OCI-LY3 (cell line): ENCODE measurements at regions not wholly inside any gene's neighbourhood (a gene's known extent, or its start where the extent isn't known, plus 50 kb on each side); places are given as distances from the start of the nearest gene placed in this dataset.

Experiments used
- H2AFZ ChIP-seq: fragments of 200-600, 300-600 bp; shearing (Covaris generic); 2 replicates; pipeline ENCODE4 v1.6.0; 2014; ENCODE audit warnings: antibody characterized with exemption, low read depth, low read length
- H3K27ac ChIP-seq: fragments of 200-600, 300-600 bp; sonication (generic); 2 replicates; pipeline ENCODE4 v1.5.1; 2014; ENCODE audit warnings: mild to moderate bottlenecking, low read length, moderate library complexity, mixed read lengths
- H3K27me3 ChIP-seq: fragments of 200-600, 300-600 bp; sonication (generic); 2 replicates; pipeline ENCODE4 v1.6.1; 2014; ENCODE audit warnings: low read depth, low read length, mixed read lengths
- H3K36me3 ChIP-seq: fragments of 200-600, 300-600 bp; sonication (generic); replicated peaks from 2 replicates; pipeline ENCODE3; 2014; ENCODE audit warnings: low read depth, low read length, mixed read lengths
- H3K4me1 ChIP-seq: fragments of 300-600, 200-600 bp; sonication (generic); 2 replicates; pipeline ENCODE4 v1.6.1; 2014; ENCODE audit warnings: low read length, mixed read lengths
- H3K4me2 ChIP-seq: fragments of 200-600, 300-600 bp; sonication (generic); 2 replicates; pipeline ENCODE4 v1.6.1; 2014; ENCODE audit warnings: low read length, mixed read lengths
- H3K4me3 ChIP-seq: fragments of 300-600, 200-600 bp; sonication (generic); 2 replicates; pipeline ENCODE4 v1.5.1; 2014; ENCODE audit warnings: antibody characterized with exemption, mild to moderate bottlenecking, low read length, moderate library complexity
- H3K79me2 ChIP-seq: fragments of 300-600, 200-600 bp; shearing (Covaris generic); 2 replicates; pipeline ENCODE4 v1.6.1; 2014; ENCODE audit warnings: mild to moderate bottlenecking, low read length, mixed read lengths
- H3K9ac ChIP-seq: fragments of 300-600, 200-600 bp; shearing (Covaris generic); 2 replicates; pipeline ENCODE4 v1.6.0; 2014; ENCODE audit warnings: mild to moderate bottlenecking, low read length, moderate library complexity
- H3K9me3 ChIP-seq: fragments of 200-600, 300-600 bp; shearing (Covaris generic); 2 replicates; pipeline ENCODE4 v1.6.1; 2014; ENCODE audit warnings: low read length, mixed read lengths; ENCODE audit not compliant: insufficient read depth
- H4K20me1 ChIP-seq: fragments of 200-600, 300-600 bp; sonication (generic); 2 replicates; pipeline ENCODE4 v1.6.1; 2016; ENCODE audit warnings: low read length, mixed read lengths; ENCODE audit not compliant: insufficient read depth
- EZH2phosphoT487 ChIP-seq: fragments of 200-600 bp; shearing (Covaris generic); IDR thresholded peaks from 2 replicates; pipeline ENCODE4 v1.6.1; 2018; ENCODE audit warnings: antibody characterized with exemption, mixed run types, low read depth
- TF ChIP-seq, protein P1 (sequence below): fragments of 200-600, 300-600 bp; sonication (generic); IDR thresholded peaks from 2 replicates; pipeline ENCODE4 v1.5.1; 2014; ENCODE audit warnings: antibody characterized with exemption, low read length, low read depth

DNA sequence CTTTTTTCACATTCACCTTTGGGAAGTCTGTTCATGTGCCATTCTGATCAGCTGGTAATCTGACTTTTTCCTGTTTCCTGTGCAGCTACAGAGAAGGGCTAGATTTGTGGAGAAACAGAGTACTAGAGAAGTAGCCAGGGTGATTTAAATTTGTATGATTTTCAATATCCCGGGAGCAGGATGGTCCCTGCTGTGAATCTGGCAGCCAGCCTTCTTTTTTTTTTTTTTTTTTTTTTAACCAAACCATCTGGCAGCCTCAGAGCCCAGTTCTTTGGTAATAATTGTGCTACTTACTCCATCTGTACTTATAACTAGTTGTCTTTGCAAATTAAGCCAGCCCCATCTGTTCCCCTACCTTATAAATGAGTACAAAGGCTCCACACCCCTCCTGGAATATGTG, 248.6 kb upstream of the DEPDC1 start:
- H3K4me1 ChIP-seq: no peaks in the 10 kb centered on the region
- no peaks in the 10 kb centered on the region for H3K9me3 ChIP-seq
- no peaks in the 10 kb centered on the region for H4K20me1 ChIP-seq
- H3K9ac ChIP-seq: no peak overlapping the region
- H2AFZ ChIP-seq: no peak overlapping the region
- no peak overlapping the region for H3K4me2 ChIP-seq
- H3K4me3 ChIP-seq: no peak overlapping the region
- no peaks in the 10 kb centered on the region for H3K27me3 ChIP-seq
- H3K79me2 ChIP-seq: no peaks in the 10 kb centered on the region
- TF ChIP-seq, protein P1, sequence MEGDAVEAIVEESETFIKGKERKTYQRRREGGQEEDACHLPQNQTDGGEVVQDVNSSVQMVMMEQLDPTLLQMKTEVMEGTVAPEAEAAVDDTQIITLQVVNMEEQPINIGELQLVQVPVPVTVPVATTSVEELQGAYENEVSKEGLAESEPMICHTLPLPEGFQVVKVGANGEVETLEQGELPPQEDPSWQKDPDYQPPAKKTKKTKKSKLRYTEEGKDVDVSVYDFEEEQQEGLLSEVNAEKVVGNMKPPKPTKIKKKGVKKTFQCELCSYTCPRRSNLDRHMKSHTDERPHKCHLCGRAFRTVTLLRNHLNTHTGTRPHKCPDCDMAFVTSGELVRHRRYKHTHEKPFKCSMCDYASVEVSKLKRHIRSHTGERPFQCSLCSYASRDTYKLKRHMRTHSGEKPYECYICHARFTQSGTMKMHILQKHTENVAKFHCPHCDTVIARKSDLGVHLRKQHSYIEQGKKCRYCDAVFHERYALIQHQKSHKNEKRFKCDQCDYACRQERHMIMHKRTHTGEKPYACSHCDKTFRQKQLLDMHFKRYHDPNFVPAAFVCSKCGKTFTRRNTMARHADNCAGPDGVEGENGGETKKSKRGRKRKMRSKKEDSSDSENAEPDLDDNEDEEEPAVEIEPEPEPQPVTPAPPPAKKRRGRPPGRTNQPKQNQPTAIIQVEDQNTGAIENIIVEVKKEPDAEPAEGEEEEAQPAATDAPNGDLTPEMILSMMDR: no peak
- no peak for TF ChIP-seq EZH2phosphoT487
- H3K36me3 ChIP-seq: no peaks in the 10 kb centered on the region
- H3K27ac ChIP-seq: no peak overlapping the region

DNA sequence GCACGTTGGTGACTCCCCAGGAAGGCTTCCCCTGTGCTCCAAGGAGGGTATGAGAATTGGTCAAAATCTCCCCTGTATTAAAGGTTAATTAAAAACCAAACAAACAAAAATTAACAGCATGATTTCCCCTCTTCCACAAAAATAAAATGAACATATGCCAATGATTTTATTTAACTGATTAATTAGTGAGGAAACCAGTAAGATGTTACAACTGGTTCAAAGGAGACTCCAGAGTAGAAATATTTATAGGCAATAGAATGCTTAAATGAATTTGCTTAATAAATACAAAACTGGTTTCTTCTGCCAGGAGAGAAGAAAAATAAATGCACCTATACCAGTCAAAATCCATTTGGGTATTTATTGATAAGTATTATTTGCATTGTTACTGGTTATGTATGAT, 249.5 kb upstream of the DEPDC1 start:
- Histone ChIP-seq H3K9ac (no peak overlapping the region), H3K4me2 (no peak overlapping the region), H3K4me3 (no peak overlapping the region), H3K79me2 (no peaks in the 10 kb centered on the region), H2AFZ (no peak overlapping the region), H3K27me3 (no peaks in the 10 kb centered on the region), H3K36me3 (no peaks in the 10 kb centered on the region), H3K4me1 (no peaks in the 10 kb centered on the region), H3K27ac (no peak overlapping the region), H3K9me3 (no peaks in the 10 kb centered on the region), H4K20me1 (no peaks in the 10 kb centered on the region)
- TF ChIP-seq EZH2phosphoT487: no peak
- TF ChIP-seq, protein P1: no peak

DNA sequence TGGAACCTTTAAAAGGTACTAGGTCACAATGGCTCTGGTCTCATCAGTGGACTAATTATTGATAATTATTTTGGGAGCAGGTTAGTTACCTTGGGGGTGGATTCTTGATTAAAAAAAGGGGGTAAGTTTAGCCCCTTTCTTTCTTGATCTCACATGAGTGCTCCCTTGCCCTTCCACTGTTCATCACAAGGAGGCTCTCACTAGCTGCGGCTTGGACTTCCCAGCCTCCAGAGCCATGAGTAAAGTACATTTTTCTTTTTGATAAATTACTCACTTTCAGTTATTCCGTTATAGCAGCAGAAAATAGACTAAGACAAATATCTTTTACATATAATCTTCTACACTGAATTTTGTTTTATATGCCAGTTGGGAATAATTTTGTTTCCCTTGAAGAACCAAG, 254.8 kb upstream of the DEPDC1 start:
- no peak overlapping the region for H3K4me3 ChIP-seq
- no peak overlapping the region for H3K27ac ChIP-seq
- no peaks in the 10 kb centered on the region for H4K20me1 ChIP-seq
- H3K9ac ChIP-seq: no peak overlapping the region
- H2AFZ ChIP-seq: no peak overlapping the region
- H3K4me2 ChIP-seq: no peak overlapping the region
- H3K9me3 ChIP-seq: no peaks in the 10 kb centered on the region
- H3K79me2 ChIP-seq: no peaks in the 10 kb centered on the region
- no peaks in the 10 kb centered on the region for H3K27me3 ChIP-seq
- no peaks in the 10 kb centered on the region for H3K4me1 ChIP-seq
- TF ChIP-seq EZH2phosphoT487: no peak
- H3K36me3 ChIP-seq: no peaks in the 10 kb centered on the region

DNA sequence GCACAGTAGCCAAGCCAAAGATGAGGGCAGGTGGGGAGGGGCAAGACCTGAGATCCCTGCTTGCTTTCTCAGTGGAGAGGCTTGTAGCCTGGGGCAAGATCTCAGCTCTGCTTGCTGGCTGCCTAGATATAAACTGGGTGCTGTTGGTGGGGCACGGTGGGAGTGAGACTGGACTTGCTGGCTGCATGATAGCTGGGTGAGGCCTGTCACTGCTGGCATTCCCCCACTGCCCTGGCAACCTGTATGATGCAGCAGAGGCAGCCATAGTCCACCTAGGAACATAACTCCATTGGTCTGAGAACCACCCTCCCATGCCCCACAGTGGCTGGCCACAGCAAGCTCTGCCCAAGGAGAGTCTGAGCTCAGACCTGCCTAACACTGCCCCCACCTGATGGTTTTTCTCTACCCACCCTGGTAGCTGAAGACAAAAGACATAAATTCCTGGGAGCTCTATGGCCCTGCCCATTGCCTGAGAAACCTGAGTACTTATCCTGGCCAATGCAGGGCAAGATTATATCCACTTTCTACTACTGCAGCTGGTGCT, 261.9 kb upstream of the DEPDC1 start:
- no peak for TF ChIP-seq EZH2phosphoT487
- TF ChIP-seq, protein P1: no peak
- no peaks in the 10 kb centered on the region for H4K20me1 ChIP-seq
- H3K36me3 ChIP-seq: no peaks in the 10 kb centered on the region
- H3K9me3 ChIP-seq: no peaks in the 10 kb centered on the region
- H2AFZ ChIP-seq: no peak overlapping the region
- H3K27me3 ChIP-seq: no peaks in the 10 kb centered on the region
- H3K27ac ChIP-seq: no peak overlapping the region
- no peak overlapping the region for H3K4me2 ChIP-seq
- no peaks in the 10 kb centered on the region for H3K4me1 ChIP-seq
- H3K79me2 ChIP-seq: no peaks in the 10 kb centered on the region
- H3K4me3 ChIP-seq: no peak overlapping the region
- H3K9ac ChIP-seq: no peak overlapping the region
